Gastrocnemius medialis (tissue), 4 donors: ENCODE measurements at regions not wholly inside any gene's neighbourhood (a gene's known extent, or its start where the extent isn't known, plus 50 kb on each side); places are given as distances from the start of the nearest gene placed in this dataset.

Experiments
- ATAC-seq, 2 donors: fragments of 150-250 bp; one replicate each; pipeline ENCODE4 v1.9.1; 2016
- DNase-seq, 2 donors: peaks; one replicate each; pipeline ENCODE4 v3.0.0-alpha.2; 2019
- H3K27ac ChIP-seq, 4 donors: fragments of 200-600 bp; sonication (generic); 1 replicate in 1 of 4; 2 replicates in 3 of 4; pipeline ENCODE4 v1.5.1; 2016 to 2018; ENCODE audit warnings: mild to moderate bottlenecking in 2 of 4, moderate library complexity in 1 of 4
- H3K27me3 ChIP-seq, 3 donors: fragments of 200-600 bp; sonication (generic) in 2 of 3; 1 replicate in 1 of 3; 2 replicates in 2 of 3; pipeline versions ENCODE4 v1.5.1 to v1.6.0; 2016 to 2019; ENCODE audit warnings: mild to moderate bottlenecking in 1 of 3, moderate library complexity in 1 of 3
- H3K36me3 ChIP-seq, 2 donors: fragments of 200-600 bp; sonication (generic) in 1 of 2; one replicate each; pipeline ENCODE4 v1.5.1; 2017 to 2018
- H3K4me1 ChIP-seq, 2 donors: fragments of 200-600 bp; sonication (generic) in 1 of 2; one replicate each; pipeline ENCODE4 v1.5.1; 2016 to 2017; ENCODE audit warnings: mild to moderate bottlenecking in 2 of 2
- H3K4me3 ChIP-seq, 4 donors: fragments of 200-600 bp; sonication (generic) in 3 of 4; 1 replicate in 1 of 4; 2 replicates in 3 of 4; pipeline ENCODE4 v1.5.1; 2016 to 2019; ENCODE audit warnings: mild to moderate bottlenecking in 2 of 4
- H3K9me3 ChIP-seq, 3 donors: fragments of 200-600 bp; sonication (generic) in 2 of 3; 1 replicate in 1 of 3; 2 replicates in 2 of 3; pipeline ENCODE4 v1.5.1; 2016 to 2019
- CTCF ChIP-seq, 5 experiments: fragments of 450-650 bp in 3 of 5; fragments of 200-600 bp in 2 of 5; sonication (generic) in 2 of 5; IDR thresholded peaks in 4 of 5; conservative IDR thresholded peaks in 1 of 5; 1 replicate in 4 of 5; 2 replicates in 1 of 5; pipeline ENCODE4 v1.5.1; 2016 to 2019; ENCODE audit warnings: antibody characterized with exemption in 5 of 5, mild to moderate bottlenecking in 3 of 5, moderate library complexity in 3 of 5
- POLR2A ChIP-seq, 2 donors: fragments of 450-650 bp; IDR thresholded peaks; one replicate each; pipeline ENCODE4 v1.6.1; 2017; ENCODE audit warnings: antibody characterized with exemption in 2 of 2, mild to moderate bottlenecking in 2 of 2, moderate library complexity in 2 of 2
- in situ Hi-C, 4 donors: fragments of 200-750 bp; cut with MboI; loops; one replicate each; pipeline versions ENCODE4 v1.15.0 to v1.8.0; 2017; ENCODE audit warnings: low sequenced_read_pairs in 4 of 4
- intact Hi-C: fragments of 100-400 bp; cut with DNase I; formaldehyde crosslinking; loops from one replicate; pipeline ENCODE4 v1.15.1; 2023; ENCODE audit warnings: low total_unique reads

GRCh38 chrX:39842281-39842973, 255.3 kb downstream of the BCOR start:
- Histone ChIP-seq H3K4me1 (no peaks in the 10 kb centered on the region), H3K36me3 (no peaks in the 10 kb centered on the region), H3K9me3 (no peaks in the 10 kb centered on the region), H3K27ac (no peak overlapping the region), H3K27me3 (no peaks in the 10 kb centered on the region), H3K4me3 (no peak overlapping the region)
- ATAC-seq (no peak), DNase-seq (no peak)
- intact Hi-C loops = no loop called here
- TF ChIP-seq CTCF (IDR thresholded peaks at IDR 0.05 in 4 of 5, conservative IDR thresholded peaks at IDR 0.05 in 1 of 5) (no peak), POLR2A (IDR thresholded peaks at IDR 0.05) (no peak)
- in situ Hi-C loops = loop anchor here in 1 of 4 donors (25.0 kb wide), 1 partner anchor 420 kb away; no protein-coding TSS in a partner anchor

GRCh38 chrX:39843318-39843717, 254.4 kb downstream of the BCOR start:
- no peak overlapping the region for H3K4me3 ChIP-seq
- H3K36me3 ChIP-seq = no peaks in the 10 kb centered on the region
- DNase-seq (no peak), ATAC-seq (no peak)
- no peaks in the 10 kb centered on the region for H3K4me1 ChIP-seq
- TF ChIP-seq CTCF (IDR thresholded peaks at IDR 0.05 in 4 of 5, conservative IDR thresholded peaks at IDR 0.05 in 1 of 5) = no peak
- H3K27me3 ChIP-seq = no peaks in the 10 kb centered on the region
- intact Hi-C loops = no loop called here
- H3K9me3 ChIP-seq = no peaks in the 10 kb centered on the region
- H3K27ac ChIP-seq = no peak overlapping the region
- in situ Hi-C loops = loop anchor here in 1 of 4 donors (25.0 kb wide), 1 partner anchor 419 kb away; no protein-coding TSS in a partner anchor

- intact Hi-C loops = no loop called here
- no peak for DNase-seq
- H3K27ac ChIP-seq = no peak overlapping the region
- H3K4me1 ChIP-seq = no peaks in the 10 kb centered on the region
- in situ Hi-C loops = loop anchor here in 1 of 4 donors (25.0 kb wide), 1 partner anchor 417 kb away; no protein-coding TSS in a partner anchor
- H3K9me3 ChIP-seq = no peaks in the 10 kb centered on the region
- TF ChIP-seq CTCF (IDR thresholded peaks at IDR 0.05 in 4 of 5, conservative IDR thresholded peaks at IDR 0.05 in 1 of 5) (no peak), POLR2A (IDR thresholded peaks at IDR 0.05) (no peak)
- ATAC-seq = no peak
- H3K4me3 ChIP-seq = no peak overlapping the region
- H3K36me3 ChIP-seq = no peaks in the 10 kb centered on the region
- H3K27me3 ChIP-seq = no peaks in the 10 kb centered on the region
These were observed 252.5 kb downstream of the BCOR start for GRCh38 chrX:39845233-39845632.

- no peak overlapping the region for H3K4me3 ChIP-seq
- no peak for DNase-seq
- no peaks in the 10 kb centered on the region for H3K9me3 ChIP-seq
- intact Hi-C loops (no loop called here), in situ Hi-C loops (loop anchor here in 1 of 4 donors (25.0 kb wide), 1 partner anchor 416 kb away; no protein-coding TSS in a partner anchor)
- no peak overlapping the region for H3K27ac ChIP-seq
- no peaks in the 10 kb centered on the region for H3K36me3 ChIP-seq
- H3K4me1 ChIP-seq = no peaks in the 10 kb centered on the region
- no peaks in the 10 kb centered on the region for H3K27me3 ChIP-seq
- no peak for TF ChIP-seq CTCF (IDR thresholded peaks at IDR 0.05 in 4 of 5, conservative IDR thresholded peaks at IDR 0.05 in 1 of 5)
- TF ChIP-seq POLR2A (IDR thresholded peaks at IDR 0.05) = no peak
- no peak for ATAC-seq
These were observed 251.3 kb downstream of the BCOR start for GRCh38 chrX:39846460-39846859.
